ENCODE measurements at regions not wholly inside any gene's neighbourhood (a gene's known extent, or its start where the extent isn't known, plus 50 kb on each side); places are given as distances from the start of the nearest gene placed in this dataset.
A peak's percentile ranks its signal among the peaks of the same experiment; 100 is the strongest.

GRCh38 chr9:107925749-107926297 is 436.3 kb upstream of the KLF4 start:
- intact Hi-C loops (cut with DNase I; ENCODE audit: low total_unique reads), result no loop called here
- no peak for TF ChIP-seq POLR2AphosphoS5 (IDR thresholded peaks at IDR 0.05)
- TF ChIP-seq, protein P1, sequence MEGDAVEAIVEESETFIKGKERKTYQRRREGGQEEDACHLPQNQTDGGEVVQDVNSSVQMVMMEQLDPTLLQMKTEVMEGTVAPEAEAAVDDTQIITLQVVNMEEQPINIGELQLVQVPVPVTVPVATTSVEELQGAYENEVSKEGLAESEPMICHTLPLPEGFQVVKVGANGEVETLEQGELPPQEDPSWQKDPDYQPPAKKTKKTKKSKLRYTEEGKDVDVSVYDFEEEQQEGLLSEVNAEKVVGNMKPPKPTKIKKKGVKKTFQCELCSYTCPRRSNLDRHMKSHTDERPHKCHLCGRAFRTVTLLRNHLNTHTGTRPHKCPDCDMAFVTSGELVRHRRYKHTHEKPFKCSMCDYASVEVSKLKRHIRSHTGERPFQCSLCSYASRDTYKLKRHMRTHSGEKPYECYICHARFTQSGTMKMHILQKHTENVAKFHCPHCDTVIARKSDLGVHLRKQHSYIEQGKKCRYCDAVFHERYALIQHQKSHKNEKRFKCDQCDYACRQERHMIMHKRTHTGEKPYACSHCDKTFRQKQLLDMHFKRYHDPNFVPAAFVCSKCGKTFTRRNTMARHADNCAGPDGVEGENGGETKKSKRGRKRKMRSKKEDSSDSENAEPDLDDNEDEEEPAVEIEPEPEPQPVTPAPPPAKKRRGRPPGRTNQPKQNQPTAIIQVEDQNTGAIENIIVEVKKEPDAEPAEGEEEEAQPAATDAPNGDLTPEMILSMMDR (IDR thresholded peaks at IDR 0.05), result no peak
- 60 to 93% (median 75%) methylated on average over 5 of the region's 5 CpGs for WGBS, 5 donors

DNA sequence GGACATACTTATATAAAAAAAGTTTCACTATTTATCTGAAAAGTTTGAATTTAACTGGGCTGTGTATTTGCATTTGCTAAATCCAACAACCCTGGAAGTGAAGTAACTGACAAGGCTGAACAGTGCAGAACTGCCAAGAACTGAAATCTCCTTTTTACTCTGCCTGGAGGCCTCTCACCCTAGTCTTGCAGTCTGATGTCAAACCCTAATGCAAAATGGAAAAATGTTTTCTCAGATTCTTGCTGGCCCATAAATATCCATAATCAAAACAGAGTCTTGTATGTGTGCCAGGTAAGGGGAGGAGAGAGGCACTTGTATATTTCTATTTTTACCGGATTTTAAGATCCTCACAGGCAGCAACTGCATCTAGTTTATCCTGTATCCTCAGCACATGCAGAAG is 432.7 kb upstream of the KLF4 start:
- DNase-seq, result peak in 1 of 2 donors; percentile 59
- intact Hi-C loops (cut with DNase I; ENCODE audit: low total_unique reads), result no loop called here
- TF ChIP-seq POLR2AphosphoS5 (IDR thresholded peaks at IDR 0.05), result no peak
- H3K27ac ChIP-seq, result no peak overlapping the region
- H3K27me3 ChIP-seq, result no peaks in the 10 kb centered on the region
- H3K36me3 ChIP-seq, result no peaks in the 10 kb centered on the region
- H3K4me3 ChIP-seq, result no peak overlapping the region
- 33 to 66% (median 54%) methylated on average over 1 of the region's 1 CpG for WGBS, 5 donors
- peaks cover 0 to 11% (median 0%) of the 10 kb centered on the region in 4 donors for H3K9me3 ChIP-seq
- peaks cover 0 to 16% (median 5%) of the 10 kb centered on the region in 4 donors for H3K4me1 ChIP-seq

More at GRCh38 chr9:107925749-107926297, 436.3 kb upstream of the KLF4 start:
- no peak overlapping the region for H3K27ac ChIP-seq
- no peak overlapping the region for H3K4me3 ChIP-seq
- H3K27me3 ChIP-seq, result no peaks in the 10 kb centered on the region
- H3K9me3 ChIP-seq, result peaks cover 0 to 11% (median 0%) of the 10 kb centered on the region in 4 donors
- DNase-seq, result no peak
- H3K4me1 ChIP-seq, result peaks cover 0 to 9% (median 5%) of the 10 kb centered on the region in 4 donors
- H3K36me3 ChIP-seq, result no peaks in the 10 kb centered on the region

GRCh38 chr9:107919263-107919662 is 429.7 kb upstream of the KLF4 start:
- H3K9me3 ChIP-seq, result peaks cover 0 to 5% (median 0%) of the 10 kb centered on the region in 4 donors
- TF ChIP-seq POLR2A (IDR thresholded peaks at IDR 0.05) (no peak), POLR2AphosphoS5 (IDR thresholded peaks at IDR 0.05) (no peak), EP300 (IDR thresholded peaks at IDR 0.05) (no peak)
- TF ChIP-seq, protein P1 (IDR thresholded peaks at IDR 0.05), result no peak
- intact Hi-C loops (cut with DNase I; ENCODE audit: low total_unique reads), result no loop called here

DNA sequence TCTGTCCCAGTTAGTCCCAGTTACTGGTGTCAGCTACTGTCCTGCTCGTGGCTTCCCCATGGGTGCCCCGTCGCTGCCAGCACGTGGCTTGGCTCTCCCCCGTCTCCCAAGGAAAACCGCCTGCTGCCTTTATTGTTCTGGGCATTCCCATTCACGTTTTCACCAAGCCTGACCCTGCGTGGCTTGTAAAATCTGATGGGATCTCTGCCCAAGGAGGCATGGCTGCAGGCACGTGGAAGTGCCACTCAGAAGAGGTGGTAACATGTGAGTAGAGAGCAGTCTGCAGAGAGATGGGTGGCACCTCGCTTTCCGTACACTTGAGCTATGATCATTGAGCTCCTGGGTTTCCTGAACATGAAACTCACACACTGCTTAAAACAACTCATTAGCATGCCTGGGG is 429.2 kb upstream of the KLF4 start:
- Histone ChIP-seq H3K27ac (no peak overlapping the region), H3K36me3 (no peaks in the 10 kb centered on the region), H3K4me3 (no peak overlapping the region), H3K9me3 (no peaks in the 10 kb centered on the region), H3K4me1 (peaks cover 0 to 16% (median 5%) of the 10 kb centered on the region in 4 donors), H3K27me3 (no peaks in the 10 kb centered on the region)
- WGBS, 5 donors, result 26 to 62% (median 46%) methylated on average over 11 of the region's 11 CpGs
- intact Hi-C loops (cut with DNase I; ENCODE audit: low total_unique reads), result no loop called here
- peak in 1 of 2 donors; percentile 44 for DNase-seq
- TF ChIP-seq, protein P1 (IDR thresholded peaks at IDR 0.05), result no peak
- no peak for TF ChIP-seq POLR2AphosphoS5 (IDR thresholded peaks at IDR 0.05)

More at GRCh38 chr9:107919263-107919662, 429.7 kb upstream of the KLF4 start:
- WGBS, 5 donors, result 66 to 80% (median 74%) methylated on average over 6 of the region's 6 CpGs
- Histone ChIP-seq H3K27ac (no peak overlapping the region), H3K27me3 (no peaks in the 10 kb centered on the region), H3K36me3 (no peaks in the 10 kb centered on the region), H3K4me1 (peaks cover 0 to 16% (median 5%) of the 10 kb centered on the region in 4 donors), H3K4me3 (no peak overlapping the region)
- DNase-seq, result no peak

GRCh38 chr9:107914151-107914550 is 424.6 kb upstream of the KLF4 start:
- H3K36me3 ChIP-seq, result no peaks in the 10 kb centered on the region
- DNase-seq, result no peak
- no peaks in the 10 kb centered on the region for H3K27me3 ChIP-seq
- WGBS, 5 donors, result 71 to 79% (median 76%) methylated on average over 1 of the region's 1 CpG
- peaks cover 0 to 9% (median 4%) of the 10 kb centered on the region in 4 donors for H3K4me1 ChIP-seq
- peaks cover 0 to 11% (median 0%) of the 10 kb centered on the region in 4 donors for H3K9me3 ChIP-seq
- intact Hi-C loops (cut with DNase I; ENCODE audit: low total_unique reads), result no loop called here
- TF ChIP-seq POLR2AphosphoS5 (IDR thresholded peaks at IDR 0.05), result no peak
- TF ChIP-seq, protein P1 (IDR thresholded peaks at IDR 0.05), result no peak
- TF ChIP-seq EP300 (IDR thresholded peaks at IDR 0.05), result no peak
- TF ChIP-seq POLR2A (IDR thresholded peaks at IDR 0.05), result no peak
- no peak overlapping the region for H3K27ac ChIP-seq
- no peak overlapping the region for H3K4me3 ChIP-seq
